Activated B cell treated with CpG ODN at 0.5 μM for 24 hours (primary cell): ENCODE measurements at regions not wholly inside any gene's neighbourhood (a gene's known extent, or its start where the extent isn't known, plus 50 kb on each side); places are given as distances from the start of the nearest gene placed in this dataset.

Experiments
- ATAC-seq: fragments of 200-7000 bp; cut with Tn5 transposase; one replicate; pipeline ENCODE4 v1.10.0; 2021; ENCODE audit warnings: low read depth, mild to moderate bottlenecking, moderate library complexity
- CTCF ChIA-PET: fragments of 350-600 bp; sonication (Branson Sonifier 250); formaldehyde crosslinking; loops from one replicate; lab custom pipeline; 2021; ENCODE audit warnings: antibody characterized with exemption; lab: Charles Lee
- POLR2A ChIA-PET: fragments of 350-600 bp; sonication (Branson Sonifier 250); formaldehyde crosslinking; loops from one replicate; lab custom pipeline; 2021; ENCODE audit warnings: antibody characterized with exemption; lab: Charles Lee
- DNase-seq: peaks from one replicate; pipeline ENCODE4 v3.0.0; 2022
- H3K27ac Mint-ChIP-seq: one replicate; pipeline ENCODE4 v1.8.0; 2020; ENCODE audit warnings: mixed read lengths
- H3K27me3 Mint-ChIP-seq: one replicate; pipeline ENCODE4 v1.8.0; 2021; ENCODE audit warnings: mixed read lengths
- H3K36me3 Mint-ChIP-seq: one replicate; pipeline ENCODE4 v1.8.0; 2021; ENCODE audit warnings: low read depth, mixed read lengths
- H3K4me1 Mint-ChIP-seq: one replicate; pipeline ENCODE4 v1.8.0; 2021; ENCODE audit warnings: mixed read lengths
- H3K4me3 Mint-ChIP-seq: one replicate; pipeline ENCODE4 v1.8.0; 2020; ENCODE audit warnings: mild to moderate bottlenecking, mixed read lengths
- H3K9me3 Mint-ChIP-seq: one replicate; pipeline ENCODE4 v1.8.0; 2020; ENCODE audit warnings: mixed read lengths
- CTCF ChIP-seq: fragments of 200-600 bp; IDR thresholded peaks from one replicate; pipeline ENCODE4 v1.8.0; 2022; ENCODE audit warnings: antibody characterized with exemption, mild to moderate bottlenecking
- intact Hi-C: fragments of 100-400 bp; cut with micrococcal nuclease; formaldehyde crosslinking; loops from one replicate; pipeline ENCODE4 v1.15.1; 2024

DNA sequence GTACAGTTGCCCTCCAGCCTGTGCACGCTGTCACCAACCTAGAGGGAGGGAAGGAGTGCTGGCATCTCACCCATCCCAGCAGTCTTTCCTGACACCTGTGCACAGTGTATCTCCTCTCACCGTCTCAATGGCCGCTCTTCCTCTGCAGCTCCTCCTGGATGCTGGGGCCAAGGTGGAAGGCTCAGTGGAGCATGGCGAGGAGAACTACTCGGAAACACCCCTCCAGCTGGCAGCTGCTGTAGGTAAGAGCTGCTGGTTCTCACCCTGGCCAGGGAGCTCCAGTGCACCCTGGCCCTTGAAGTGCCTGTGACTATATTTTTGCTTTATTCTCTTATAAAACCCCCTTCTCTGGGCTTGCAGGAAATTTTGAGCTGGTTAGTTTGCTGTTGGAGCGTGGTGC lies 68.7 kb upstream of the PWP1 start:
- H3K27me3 Mint-ChIP-seq = peaks cover 13% of the 10 kb centered on the region
- no peak overlapping the region for H3K27ac Mint-ChIP-seq
- H3K9me3 Mint-ChIP-seq = no peaks in the 10 kb centered on the region
- intact Hi-C loops = no loop called here
- ATAC-seq = no peak
- no peaks in the 10 kb centered on the region for H3K4me1 Mint-ChIP-seq
- no peak overlapping the region for H3K4me3 Mint-ChIP-seq
- ChIA-PET POLR2A (no interaction called here), CTCF (interaction anchor here (1.6 kb wide), 1 partner anchor 9 kb away, joined by 4 read pairs; no protein-coding TSS in a partner anchor)
- TF ChIP-seq CTCF = no peak
- H3K36me3 Mint-ChIP-seq = no peaks in the 10 kb centered on the region
- no peak for DNase-seq

GRCh38 chr12:107618106-107618505 lies 67.5 kb upstream of the PWP1 start:
- H3K27ac Mint-ChIP-seq = no peak overlapping the region
- DNase-seq (no peak), ATAC-seq (no peak)
- ChIA-PET POLR2A (no interaction called here), CTCF (interaction anchor here (1.6 kb wide), 1 partner anchor 10 kb away, joined by 4 read pairs; no protein-coding TSS in a partner anchor)
- no peaks in the 10 kb centered on the region for H3K9me3 Mint-ChIP-seq
- H3K36me3 Mint-ChIP-seq = no peaks in the 10 kb centered on the region
- intact Hi-C loops = no loop called here
- H3K4me3 Mint-ChIP-seq = no peak overlapping the region
- peaks cover 13% of the 10 kb centered on the region for H3K27me3 Mint-ChIP-seq
- no peak for TF ChIP-seq CTCF
- H3K4me1 Mint-ChIP-seq = no peaks in the 10 kb centered on the region

- DNase-seq = no peak
- no peak for TF ChIP-seq CTCF
- H3K9me3 Mint-ChIP-seq = peaks cover 4% of the 10 kb centered on the region
Measured at GRCh38 chr12:107619831-107620230, 65.8 kb upstream of the PWP1 start.

GRCh38 chr12:107622001-107622400 lies 63.6 kb upstream of the PWP1 start:
- Mint-ChIP-seq H3K36me3 (no peaks in the 10 kb centered on the region), H3K27ac (no peak overlapping the region), H3K9me3 (peaks cover 10% of the 10 kb centered on the region), H3K4me1 (no peaks in the 10 kb centered on the region), H3K27me3 (peaks cover 14% of the 10 kb centered on the region), H3K4me3 (no peak overlapping the region)
- TF ChIP-seq CTCF = no peak
- intact Hi-C loops = no loop called here
- no peak for ATAC-seq
- ChIA-PET CTCF (interaction anchor here (1.2 kb wide), 1 partner anchor 493 kb away, joined by 3 read pairs; no protein-coding TSS in a partner anchor), POLR2A (no interaction called here)
- DNase-seq = no peak

More at GRCh38 chr12:107619831-107620230, 65.8 kb upstream of the PWP1 start:
- peaks cover 13% of the 10 kb centered on the region for H3K27me3 Mint-ChIP-seq
- H3K36me3 Mint-ChIP-seq = no peaks in the 10 kb centered on the region
- no peaks in the 10 kb centered on the region for H3K4me1 Mint-ChIP-seq
- no peak overlapping the region for H3K27ac Mint-ChIP-seq
- ChIA-PET CTCF (interaction anchor here (1.6 kb wide), 1 partner anchor 14 kb away, joined by 3 read pairs; no protein-coding TSS in a partner anchor), POLR2A (no interaction called here)
- intact Hi-C loops = no loop called here
- no peak overlapping the region for H3K4me3 Mint-ChIP-seq
- ATAC-seq = no peak

GRCh38 chr12:107624493-107624892 lies 61.1 kb upstream of the PWP1 start:
- DNase-seq (no peak), ATAC-seq (no peak)
- Mint-ChIP-seq H3K4me3 (no peak overlapping the region), H3K27ac (no peak overlapping the region), H3K9me3 (peaks cover 10% of the 10 kb centered on the region), H3K4me1 (no peaks in the 10 kb centered on the region), H3K36me3 (no peaks in the 10 kb centered on the region), H3K27me3 (peaks cover 3% of the 10 kb centered on the region)
- intact Hi-C loops = no loop called here
- POLR2A ChIA-PET = no interaction called here
- CTCF ChIA-PET = no interaction called here
- TF ChIP-seq CTCF = no peak
